HG02840 (cell line): ENCODE measurements at regions not wholly inside any gene's neighbourhood (a gene's known extent, or its start where the extent isn't known, plus 50 kb on each side); places are given as distances from the start of the nearest gene placed in this dataset.

Experiments used
- ATAC-seq: cut with Tn5 transposase; IDR thresholded peaks from one replicate; pipeline ENCODE4 v1.9.1; 2021; ENCODE audit warnings: mild to moderate bottlenecking, moderate library complexity, moderate number of reproducible peaks; ENCODE audit not compliant: unreplicated experiment, low FRiP score

GRCh38 chr3:89624494-89624893 is 517.1 kb downstream of the EPHA3 start:
- ATAC-seq: no peak

GRCh38 chr3:89625945-89626344 is 518.5 kb downstream of the EPHA3 start:
- no peak for ATAC-seq

- ATAC-seq: no peak
Measured at GRCh38 chr3:89628856-89629670, 521.6 kb downstream of the EPHA3 start.

- no peak for ATAC-seq
Measured at GRCh38 chr3:89635137-89635536, 527.7 kb downstream of the EPHA3 start.

GRCh38 chr3:89644716-89645115 is 537.3 kb downstream of the EPHA3 start:
- ATAC-seq: no peak

GRCh38 chr3:89649431-89649830 is 542.0 kb downstream of the EPHA3 start:
- ATAC-seq: no peak

GRCh38 chr3:89654031-89654430 is 546.6 kb downstream of the EPHA3 start:
- no peak for ATAC-seq

GRCh38 chr3:89656388-89656787 is 549.0 kb downstream of the EPHA3 start:
- ATAC-seq: no peak

GRCh38 chr3:89679686-89680085 is 572.3 kb downstream of the EPHA3 start:
- ATAC-seq: no peak

GRCh38 chr3:89682556-89682955 is 575.1 kb downstream of the EPHA3 start:
- no peak for ATAC-seq

- no peak for ATAC-seq
Measured at GRCh38 chr3:89685731-89686130, 578.3 kb downstream of the EPHA3 start.

- no peak for ATAC-seq
Measured at GRCh38 chr3:89690646-89691045, 583.2 kb downstream of the EPHA3 start.

GRCh38 chr3:89692601-89693000 is 585.2 kb downstream of the EPHA3 start:
- no peak for ATAC-seq

GRCh38 chr3:89697321-89697916 is 590.0 kb downstream of the EPHA3 start:
- ATAC-seq: no peak

- ATAC-seq: no peak
Measured at GRCh38 chr3:89698208-89698830, 590.9 kb downstream of the EPHA3 start.

- ATAC-seq: no peak
Measured at GRCh38 chr3:89699229-89699628, 591.8 kb downstream of the EPHA3 start.

GRCh38 chr3:89699771-89700170 is 592.4 kb downstream of the EPHA3 start:
- ATAC-seq: no peak

GRCh38 chr3:89702404-89702803 is 595.0 kb downstream of the EPHA3 start:
- no peak for ATAC-seq

GRCh38 chr3:89713196-89713595 is 605.8 kb downstream of the EPHA3 start:
- no peak for ATAC-seq

- no peak for ATAC-seq
Measured at GRCh38 chr3:89714237-89714636, 606.8 kb downstream of the EPHA3 start.

- ATAC-seq: no peak
Measured at GRCh38 chr3:89740080-89740880, 632.9 kb downstream of the EPHA3 start.
